SJSA1 (cell line): ENCODE measurements at regions not wholly inside any gene's neighbourhood (a gene's known extent, or its start where the extent isn't known, plus 50 kb on each side); places are given as distances from the start of the nearest gene placed in this dataset.

Experiments used
- DNase-seq, 2 experiments: peaks; one replicate each; pipeline ENCODE4 v3.0.0-alpha.2; 2015 to 2020; ENCODE audit warnings: low spot score in 2 of 2, low read depth in 1 of 2
- H3K27ac ChIP-seq: fragments of 250-450 bp; sonication (Bioruptor Pico); 2 replicates; pipeline ENCODE4 v1.5.1; 2020; ENCODE audit warnings: mild to moderate bottlenecking, moderate library complexity
- H3K27me3 ChIP-seq: fragments of 250-450 bp; sonication (Bioruptor Pico); replicated peaks from 2 replicates; pipeline ENCODE4 v1.5.1; 2020; ENCODE audit warnings: mild to moderate bottlenecking, moderate library complexity
- H3K36me3 ChIP-seq: fragments of 250-450 bp; sonication (Bioruptor Pico); 2 replicates; pipeline ENCODE4 v1.5.1; 2020; ENCODE audit warnings: mild to moderate bottlenecking
- H3K4me1 ChIP-seq: fragments of 250-450 bp; sonication (Bioruptor Pico); replicated peaks from 2 replicates; pipeline ENCODE4 v1.6.1; 2021; ENCODE audit warnings: mild to moderate bottlenecking
- H3K4me3 ChIP-seq: fragments of 250-450 bp; sonication (Bioruptor Pico); 2 replicates; pipeline ENCODE4 v1.5.1; 2020; ENCODE audit warnings: mild to moderate bottlenecking
- H3K9me3 ChIP-seq: fragments of 250-450 bp; sonication (Bioruptor Pico); replicated peaks from 2 replicates; pipeline ENCODE4 v1.5.1; 2020; ENCODE audit warnings: mild to moderate bottlenecking

DNA sequence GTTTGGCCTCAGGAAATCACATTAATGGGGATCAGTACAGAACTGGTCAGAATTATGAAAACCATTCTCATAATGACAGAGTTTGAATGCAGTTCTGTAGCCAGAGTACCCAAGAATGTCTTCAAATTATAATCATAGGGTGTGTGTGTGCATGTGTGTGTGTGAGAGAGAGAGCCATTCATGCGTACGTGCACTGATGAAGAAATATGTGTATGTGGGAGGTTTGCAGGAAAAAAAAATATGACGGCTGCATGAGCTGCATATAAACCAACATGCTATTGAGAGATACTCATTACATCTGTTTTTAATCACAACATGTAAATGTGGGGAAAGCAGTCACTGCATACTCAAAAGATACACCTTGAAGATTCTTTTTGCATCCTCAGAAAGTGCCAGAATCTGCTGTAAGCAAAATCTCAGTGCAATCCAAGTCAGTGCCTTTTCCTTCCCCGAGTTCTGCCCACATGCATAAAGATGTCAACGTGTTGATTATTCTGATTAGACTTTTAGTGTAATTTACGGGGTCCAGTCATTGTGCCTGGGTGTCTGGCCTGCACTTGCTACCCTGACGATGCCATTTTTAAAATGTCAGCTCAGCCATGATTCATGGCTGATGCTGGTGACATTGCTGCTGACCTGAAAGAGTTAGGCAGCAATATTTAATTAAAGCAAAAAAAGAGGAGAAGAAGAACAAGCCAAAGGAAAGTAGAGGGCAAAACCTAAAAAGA lies 378.7 kb upstream of the ZFHX3 start:
- Histone ChIP-seq H3K9me3 (no peaks in the 10 kb centered on the region), H3K4me1 (no peaks in the 10 kb centered on the region), H3K36me3 (no peaks in the 10 kb centered on the region), H3K27ac (no peak overlapping the region), H3K4me3 (no peak overlapping the region), H3K27me3 (no peaks in the 10 kb centered on the region)
- DNase-seq: no peak

DNA sequence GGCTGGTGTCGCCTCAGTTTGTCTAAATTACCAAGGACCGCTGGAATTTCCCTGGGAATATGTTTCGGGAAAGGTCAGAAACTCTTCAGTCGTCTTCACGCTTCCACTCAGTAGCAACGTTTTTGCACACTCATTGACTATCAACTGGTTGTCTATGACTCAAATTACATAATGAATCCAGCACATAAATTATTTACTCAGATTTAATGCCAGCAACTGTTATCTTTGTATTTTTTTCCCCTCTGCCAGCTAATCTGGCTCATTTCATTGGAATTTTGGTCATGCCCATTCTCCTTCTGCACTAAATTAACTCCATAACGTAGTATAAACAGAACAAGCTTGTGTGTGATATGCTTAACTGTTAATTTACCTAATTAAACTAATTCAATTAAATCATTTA lies 372.7 kb upstream of the ZFHX3 start:
- Histone ChIP-seq H3K9me3 (no peaks in the 10 kb centered on the region), H3K27ac (no peak overlapping the region), H3K36me3 (no peaks in the 10 kb centered on the region), H3K27me3 (0 out of 2 replicates have a peak, but pooled peaks cover 3% of the 10 kb centered on the region), H3K4me1 (peaks cover 9% of the 10 kb centered on the region), H3K4me3 (no peak overlapping the region)
- DNase-seq: no peak

DNA sequence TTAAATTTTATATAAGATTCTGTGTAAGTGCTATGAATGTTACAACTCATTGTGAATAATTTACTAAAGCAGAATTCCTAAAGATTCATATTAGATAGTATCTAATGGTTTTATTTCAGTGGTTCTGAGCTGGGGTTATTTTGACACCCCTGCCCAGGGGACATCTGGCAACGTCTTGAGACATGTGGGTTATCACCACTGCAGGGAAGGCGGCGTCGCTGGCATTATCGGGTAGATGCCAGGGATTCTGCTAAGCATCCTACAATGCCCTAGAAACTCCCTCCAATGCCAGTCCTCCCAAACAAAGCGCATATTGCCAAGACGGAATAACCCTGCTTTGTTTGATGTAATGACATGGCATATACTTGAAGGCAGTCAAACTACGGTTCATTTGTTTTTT lies 372.3 kb upstream of the ZFHX3 start:
- Histone ChIP-seq H3K27ac (no peak overlapping the region), H3K36me3 (no peaks in the 10 kb centered on the region), H3K27me3 (0 out of 2 replicates have a peak, but pooled peaks cover 3% of the 10 kb centered on the region), H3K4me3 (no peak overlapping the region), H3K4me1 (peaks cover 9% of the 10 kb centered on the region), H3K9me3 (no peaks in the 10 kb centered on the region)
- DNase-seq: no peak

DNA sequence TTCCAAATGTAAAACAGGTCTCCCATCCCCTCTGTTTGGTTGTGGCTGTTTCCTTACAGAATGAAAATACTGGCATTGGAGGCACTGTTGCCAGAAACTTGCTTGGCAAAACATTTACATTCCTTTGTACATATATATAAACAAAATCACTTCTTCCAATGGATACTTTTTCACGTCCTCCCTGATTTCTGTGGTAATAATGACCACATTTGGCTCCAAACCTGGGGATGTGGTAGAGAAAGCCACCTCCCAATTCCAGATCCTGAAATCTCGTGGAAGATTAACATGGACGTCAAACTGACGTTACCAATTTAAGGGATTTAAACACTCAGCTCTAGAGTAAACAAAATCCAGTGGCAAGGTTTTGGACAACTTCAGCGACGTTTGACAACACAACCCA lies 370.8 kb upstream of the ZFHX3 start:
- Histone ChIP-seq H3K27me3 (0 out of 2 replicates have a peak, but pooled peaks cover 3% of the 10 kb centered on the region), H3K4me3 (no peak overlapping the region), H3K9me3 (no peaks in the 10 kb centered on the region), H3K4me1 (peaks cover 9% of the 10 kb centered on the region), H3K36me3 (no peaks in the 10 kb centered on the region), H3K27ac (no peak overlapping the region)
- peak in 1 of 2 experiments; percentile 12 for DNase-seq

DNA sequence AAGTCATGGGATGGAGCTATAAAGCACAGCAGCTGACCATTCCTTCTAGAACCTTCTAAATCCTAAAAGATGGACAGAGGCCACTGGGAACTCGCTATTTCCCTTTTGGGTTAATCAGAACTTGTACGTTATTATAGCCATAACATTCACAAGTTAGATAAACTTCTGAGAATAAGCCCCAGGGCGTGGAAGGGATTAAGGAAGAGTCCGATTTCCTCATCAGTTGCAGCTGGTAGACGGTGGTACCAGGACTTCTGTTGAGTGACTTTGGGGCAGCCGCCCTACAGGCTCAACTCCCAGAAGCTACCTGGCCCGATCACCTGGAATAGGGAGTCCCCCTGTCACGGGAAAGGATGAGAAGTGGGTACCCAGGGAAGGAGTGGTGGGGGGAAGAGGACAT lies 370.1 kb upstream of the ZFHX3 start:
- H3K36me3 ChIP-seq: no peaks in the 10 kb centered on the region
- peaks cover 9% of the 10 kb centered on the region for H3K4me1 ChIP-seq
- no peak overlapping the region for H3K27ac ChIP-seq
- 0 out of 2 replicates have a peak, but pooled peaks cover 3% of the 10 kb centered on the region for H3K27me3 ChIP-seq
- no peaks in the 10 kb centered on the region for H3K9me3 ChIP-seq
- H3K4me3 ChIP-seq: no peak overlapping the region
- no peak for DNase-seq

DNA sequence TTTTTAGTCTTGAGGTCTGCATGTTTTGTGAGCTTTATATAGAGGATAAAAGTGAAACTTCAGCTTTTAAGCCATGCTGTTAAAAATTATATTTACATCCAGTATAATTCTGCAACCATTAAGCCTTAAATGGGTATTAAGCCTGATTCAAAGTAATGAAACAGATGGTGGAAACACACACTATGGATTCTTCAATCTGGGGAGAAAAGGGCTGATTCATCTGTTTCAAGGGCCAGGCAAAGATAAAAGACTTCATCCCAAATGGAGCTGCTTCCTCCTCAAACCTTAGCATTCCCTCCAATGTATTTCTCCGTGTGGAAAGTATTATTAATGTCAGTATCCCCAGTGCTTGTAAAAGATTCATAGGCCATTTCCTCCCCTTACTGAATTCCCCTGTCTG lies 367.4 kb upstream of the ZFHX3 start:
- no peaks in the 10 kb centered on the region for H3K9me3 ChIP-seq
- no peaks in the 10 kb centered on the region for H3K36me3 ChIP-seq
- no peak overlapping the region for H3K4me3 ChIP-seq
- DNase-seq: no peak
- peaks cover 9% of the 10 kb centered on the region for H3K4me1 ChIP-seq
- no peak overlapping the region for H3K27ac ChIP-seq
- no peaks in the 10 kb centered on the region for H3K27me3 ChIP-seq

DNA sequence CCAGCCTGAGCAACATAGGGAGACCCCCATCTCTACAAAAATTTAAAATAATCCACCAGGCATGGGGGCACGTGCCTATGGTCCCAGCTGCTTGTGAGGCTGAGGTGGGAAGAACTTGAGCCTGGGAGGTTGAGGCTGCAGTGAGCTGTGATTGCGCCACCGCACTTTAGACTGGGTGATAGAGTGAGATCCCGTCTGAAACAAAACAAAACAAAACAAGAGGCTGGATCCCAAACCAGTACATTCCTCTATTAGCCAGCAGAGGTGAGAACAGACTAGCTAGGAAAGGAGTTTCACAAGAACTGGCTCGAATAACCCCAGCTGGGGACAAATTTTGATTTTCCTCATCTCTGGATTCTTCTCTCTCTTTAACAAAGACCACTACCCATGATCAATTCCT lies 366.7 kb upstream of the ZFHX3 start:
- no peaks in the 10 kb centered on the region for H3K36me3 ChIP-seq
- peaks cover 9% of the 10 kb centered on the region for H3K4me1 ChIP-seq
- H3K27me3 ChIP-seq: no peaks in the 10 kb centered on the region
- no peak for DNase-seq
- H3K4me3 ChIP-seq: no peak overlapping the region
- no peak overlapping the region for H3K27ac ChIP-seq
- H3K9me3 ChIP-seq: no peaks in the 10 kb centered on the region

DNA sequence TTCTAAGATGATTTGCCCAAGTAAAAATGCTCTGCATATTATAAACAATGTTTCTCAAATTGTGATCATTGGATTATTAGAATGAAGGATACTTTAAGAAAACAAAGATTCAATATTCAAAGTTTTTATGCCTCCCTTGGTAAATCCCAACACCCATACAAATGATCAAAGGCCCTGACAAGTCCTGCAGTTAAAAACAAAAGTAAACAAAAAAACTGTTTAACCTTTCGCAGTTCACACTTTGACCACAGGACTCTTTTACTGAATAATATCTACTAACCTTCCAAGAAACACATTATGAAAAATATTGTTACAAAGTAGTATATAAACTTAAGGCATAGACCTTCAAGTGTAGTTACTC lies 365.9 kb upstream of the ZFHX3 start:
- peaks cover 5% of the 10 kb centered on the region for H3K4me1 ChIP-seq
- H3K27ac ChIP-seq: no peak overlapping the region
- no peak overlapping the region for H3K4me3 ChIP-seq
- H3K27me3 ChIP-seq: no peaks in the 10 kb centered on the region
- H3K36me3 ChIP-seq: no peaks in the 10 kb centered on the region
- no peaks in the 10 kb centered on the region for H3K9me3 ChIP-seq
- no peak for DNase-seq

DNA sequence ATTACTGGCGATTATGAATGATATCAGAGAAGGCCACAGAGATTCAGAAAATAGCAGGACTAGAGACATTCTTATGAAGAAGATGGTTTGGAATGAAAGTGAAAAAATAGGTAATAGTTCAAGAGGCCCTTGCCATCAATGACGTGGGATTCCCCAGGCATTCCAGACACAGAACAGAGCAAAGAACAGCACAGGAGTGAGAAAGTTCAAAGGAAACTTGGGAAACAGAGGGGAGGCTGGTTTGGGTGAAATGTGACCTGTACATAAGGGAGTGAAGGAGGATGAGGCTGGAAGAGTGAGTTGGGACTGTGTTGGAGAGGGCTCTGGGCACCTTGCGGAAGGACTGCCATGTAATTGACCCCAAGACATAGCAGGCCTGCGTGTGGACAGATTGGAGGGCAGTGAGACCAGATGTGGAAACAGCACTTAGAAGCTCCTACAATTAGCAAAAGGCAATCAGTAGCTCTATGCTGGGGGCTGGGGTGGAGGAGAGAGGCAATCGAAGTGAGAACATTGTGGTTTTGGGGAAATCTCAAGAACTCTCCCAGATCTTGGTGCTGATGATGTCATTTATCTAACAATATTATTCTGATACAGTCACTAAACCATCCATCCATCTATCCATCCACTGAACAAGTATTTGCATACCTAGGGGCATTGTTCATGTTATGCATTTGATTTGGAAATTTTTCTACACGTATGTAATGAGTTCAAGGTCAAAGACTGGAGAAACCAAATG lies 365.3 kb upstream of the ZFHX3 start:
- Histone ChIP-seq H3K36me3 (no peaks in the 10 kb centered on the region), H3K9me3 (no peaks in the 10 kb centered on the region), H3K4me3 (no peak overlapping the region), H3K4me1 (0 out of 2 replicates have a peak, but pooled peaks cover 1% of the 10 kb centered on the region), H3K27ac (no peak overlapping the region), H3K27me3 (no peaks in the 10 kb centered on the region)
- no peak for DNase-seq

DNA sequence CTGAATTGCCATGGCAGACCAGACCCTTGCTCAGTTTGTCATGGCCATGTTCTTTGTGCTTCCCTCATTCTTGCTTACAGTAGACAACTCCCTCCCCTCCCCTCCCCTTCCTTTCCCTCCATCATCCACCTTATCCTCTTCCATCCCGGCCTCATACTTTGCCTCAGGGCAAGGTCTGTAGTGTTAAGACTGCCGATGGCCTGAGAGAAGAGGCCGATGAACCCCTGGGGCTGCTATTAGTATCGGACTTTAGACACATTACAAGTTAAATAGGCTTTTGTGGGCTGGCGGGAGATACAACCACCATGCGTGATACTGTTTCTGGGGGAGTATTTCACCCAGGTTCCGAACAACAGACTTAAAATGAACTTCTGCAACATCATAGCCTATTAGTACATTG lies 364.5 kb upstream of the ZFHX3 start:
- H3K36me3 ChIP-seq: no peaks in the 10 kb centered on the region

DNA sequence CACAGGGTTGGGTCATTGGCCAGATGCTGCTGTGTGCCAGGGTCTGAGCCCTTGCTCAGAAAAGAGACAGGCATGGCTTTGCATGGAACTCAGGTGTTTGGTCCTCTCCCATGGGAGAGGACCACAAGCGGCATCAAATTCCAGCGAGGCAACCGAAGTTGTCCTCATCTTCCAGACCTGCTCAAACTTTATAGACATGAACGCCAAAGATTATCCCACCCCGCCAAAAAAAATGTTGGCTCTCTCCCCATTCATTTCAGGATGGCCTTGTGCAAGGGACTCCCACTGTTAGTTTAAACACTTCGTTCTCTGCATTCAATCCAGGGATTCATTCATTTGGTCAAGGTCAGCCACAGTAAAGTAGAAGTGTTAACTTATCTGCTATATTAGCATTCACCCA lies 360.8 kb upstream of the ZFHX3 start:
- Histone ChIP-seq H3K36me3 (no peaks in the 10 kb centered on the region), H3K27me3 (no peaks in the 10 kb centered on the region), H3K9me3 (no peaks in the 10 kb centered on the region), H3K4me3 (no peak overlapping the region), H3K4me1 (peaks cover 15% of the 10 kb centered on the region), H3K27ac (no peak overlapping the region)
- no peak for DNase-seq

More for the DNA sequence above, 364.5 kb upstream of the ZFHX3 start:
- Histone ChIP-seq H3K27me3 (no peaks in the 10 kb centered on the region), H3K4me3 (no peak overlapping the region), H3K9me3 (no peaks in the 10 kb centered on the region), H3K4me1 (no peaks in the 10 kb centered on the region), H3K27ac (no peak overlapping the region)
- no peak for DNase-seq

DNA sequence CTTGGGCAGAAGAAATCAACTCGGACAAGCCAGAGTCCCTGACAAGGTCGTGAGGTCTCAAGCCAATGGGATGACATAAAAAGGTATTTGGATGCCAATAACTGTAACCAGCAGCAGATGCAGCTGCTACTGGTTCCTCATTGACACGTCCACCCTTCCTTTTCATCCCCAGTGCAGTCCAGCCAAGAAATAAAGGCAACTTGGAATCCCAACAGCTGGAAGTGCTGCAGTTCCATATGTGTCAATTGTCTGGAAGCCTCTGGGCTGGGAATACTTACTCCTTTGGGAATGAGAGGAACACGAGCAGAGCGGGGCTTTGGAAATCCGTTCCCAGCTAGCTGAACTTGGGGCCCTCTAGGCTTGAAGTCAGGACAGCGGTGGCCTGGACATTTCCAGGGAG lies 360.4 kb upstream of the ZFHX3 start:
- H3K27me3 ChIP-seq: no peaks in the 10 kb centered on the region
- DNase-seq: no peak
- H3K27ac ChIP-seq: no peak overlapping the region
- peaks cover 15% of the 10 kb centered on the region for H3K4me1 ChIP-seq
- H3K9me3 ChIP-seq: no peaks in the 10 kb centered on the region
- H3K36me3 ChIP-seq: no peaks in the 10 kb centered on the region
- no peak overlapping the region for H3K4me3 ChIP-seq

DNA sequence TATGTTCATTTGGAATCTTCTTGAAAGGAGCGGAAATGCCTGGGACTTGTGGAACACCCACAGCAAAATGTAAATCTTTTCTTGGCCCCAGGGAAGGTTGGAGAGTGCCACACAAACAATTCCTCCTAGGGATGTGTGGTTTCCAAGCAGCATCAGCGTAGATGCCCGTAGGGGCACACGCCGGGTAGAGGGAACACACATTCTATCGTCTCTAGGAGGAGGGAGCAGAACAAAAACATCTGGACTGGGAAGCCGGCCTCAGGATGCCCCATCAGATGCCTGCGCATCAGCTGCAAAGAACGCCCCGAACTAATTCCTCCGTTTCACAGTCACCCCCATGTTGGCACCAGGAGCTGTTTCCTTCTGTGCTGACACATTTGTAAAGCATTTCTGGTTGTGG lies 357.9 kb upstream of the ZFHX3 start:
- Histone ChIP-seq H3K4me3 (no peak overlapping the region), H3K36me3 (no peaks in the 10 kb centered on the region), H3K27ac (no peak overlapping the region; the same call in 1 of the 2 replicates), H3K4me1 (peaks cover 15% of the 10 kb centered on the region), H3K27me3 (no peaks in the 10 kb centered on the region), H3K9me3 (no peaks in the 10 kb centered on the region)
- DNase-seq: peak; percentile 48 to 49

DNA sequence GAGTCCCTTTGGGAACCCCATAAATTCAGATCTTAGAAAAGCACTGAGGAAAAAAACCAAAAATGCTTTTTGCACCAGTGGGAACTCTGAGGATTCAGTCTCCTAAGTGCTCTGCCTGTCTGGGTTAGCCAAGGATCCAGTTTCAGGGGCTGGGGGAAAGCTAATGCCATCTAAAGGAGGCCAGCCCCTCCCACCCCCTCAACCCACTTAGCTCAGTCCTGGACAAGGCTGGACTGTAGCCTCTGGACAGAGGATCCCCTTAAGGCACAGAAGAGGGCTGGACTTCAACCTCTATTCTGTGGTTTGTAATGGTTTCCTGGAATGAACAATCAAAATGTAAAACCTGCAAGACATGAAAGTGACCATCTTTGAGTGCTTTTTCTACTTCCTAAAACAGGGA lies 356.1 kb upstream of the ZFHX3 start:
- Histone ChIP-seq H3K9me3 (no peaks in the 10 kb centered on the region), H3K4me3 (no peak overlapping the region), H3K27ac (no peak overlapping the region), H3K27me3 (no peaks in the 10 kb centered on the region), H3K36me3 (no peaks in the 10 kb centered on the region), H3K4me1 (peaks cover 15% of the 10 kb centered on the region)
- DNase-seq: no peak
